ENCODE measurements at regions not wholly inside any gene's neighbourhood (a gene's known extent, or its start where the extent isn't known, plus 50 kb on each side); places are given as distances from the start of the nearest gene placed in this dataset.

DNA sequence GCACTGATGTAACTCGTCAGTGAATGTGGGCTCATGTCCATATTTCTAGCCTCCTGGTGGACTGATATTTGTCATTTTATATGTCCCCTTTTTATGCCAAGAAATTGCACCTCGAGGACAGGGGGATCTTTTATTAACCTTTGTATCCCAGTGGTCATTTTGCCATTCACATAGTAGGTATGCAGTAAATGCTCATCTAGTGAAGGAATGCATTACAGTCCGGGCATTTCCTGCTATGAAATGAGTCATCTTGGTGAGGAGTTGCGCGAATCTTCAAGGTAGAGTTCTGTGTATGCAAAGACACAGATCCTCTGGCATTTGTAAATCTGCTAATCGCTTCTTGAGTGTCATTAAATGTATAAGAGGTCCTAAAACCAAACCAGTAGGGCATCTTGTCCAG is 755.5 kb upstream of the ADAMTS16 start:
- DNase-seq (ENCODE audit: low spot score), result no peak

DNA sequence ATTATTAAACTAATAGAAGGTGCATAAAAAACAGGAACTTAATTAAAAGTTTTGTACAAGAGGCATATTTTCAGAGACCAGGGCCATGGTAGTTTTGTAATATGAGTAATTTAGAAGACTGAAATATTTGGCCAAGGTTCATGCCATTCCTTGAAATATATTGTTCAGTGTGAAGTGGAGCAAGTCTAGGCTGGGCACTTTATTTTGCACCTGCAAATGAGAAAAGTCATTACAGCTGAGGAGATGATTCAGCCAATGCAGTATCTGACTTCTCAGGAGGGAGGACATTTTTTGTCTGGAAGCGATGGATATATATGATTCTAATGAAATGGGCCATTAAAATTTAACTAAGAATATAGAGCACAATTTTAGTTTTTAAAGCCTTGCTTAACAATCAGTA is 754.0 kb upstream of the ADAMTS16 start:
- no peak for DNase-seq (ENCODE audit: low spot score)

DNA sequence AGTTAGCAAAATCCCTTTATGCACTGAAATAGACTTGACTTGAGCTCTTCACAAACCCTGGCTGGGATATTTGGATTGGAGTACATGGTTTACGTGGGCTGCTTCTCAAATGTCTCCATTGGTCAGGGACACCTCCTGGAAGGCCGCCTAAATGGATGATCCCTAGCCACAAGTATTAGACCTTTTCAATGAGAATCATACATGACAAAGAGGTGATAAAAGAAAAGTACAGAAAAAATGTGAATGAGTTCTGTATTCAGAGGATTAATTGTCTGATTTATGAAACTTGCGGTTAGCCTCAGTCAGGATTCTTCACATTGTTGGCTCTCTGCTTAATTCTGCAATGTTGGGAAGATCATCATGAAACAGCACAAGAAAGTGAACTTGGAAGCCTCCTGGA is 752.8 kb upstream of the ADAMTS16 start:
- no peak for DNase-seq (ENCODE audit: low spot score)

GRCh38 chr5:4395752-4396151 is 744.4 kb upstream of the ADAMTS16 start:
- DNase-seq (ENCODE audit: low spot score), result no peak

GRCh38 chr5:4405614-4406219 is 734.4 kb upstream of the ADAMTS16 start:
- no peak for DNase-seq (ENCODE audit: low spot score)

- no peak for DNase-seq (ENCODE audit: low spot score)
Observed at GRCh38 chr5:4410151-4410550, 730.0 kb upstream of the ADAMTS16 start.

- no peak for DNase-seq (ENCODE audit: low spot score)
Observed at GRCh38 chr5:4411664-4412063, 728.5 kb upstream of the ADAMTS16 start.

DNA sequence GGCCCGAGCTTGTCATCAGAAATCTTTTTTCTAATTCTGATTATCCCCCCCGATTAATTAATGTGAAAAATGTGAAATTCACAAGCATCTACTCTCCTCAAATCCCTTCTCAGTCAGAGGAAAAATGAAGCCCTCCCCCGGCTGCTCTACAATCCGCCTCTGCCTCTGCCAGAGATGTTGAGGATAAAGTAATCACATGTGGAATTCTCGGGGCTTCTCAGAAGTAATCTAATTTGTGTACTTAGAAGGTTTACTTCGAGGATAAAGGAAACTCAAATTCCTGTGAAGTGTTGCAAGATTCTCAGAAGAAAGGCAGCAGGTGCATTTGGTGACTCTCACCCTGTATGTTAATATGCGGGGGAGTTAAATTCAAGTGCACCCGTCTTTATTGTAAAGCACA is 726.1 kb upstream of the ADAMTS16 start:
- DNase-seq (ENCODE audit: low spot score), result no peak

GRCh38 chr5:4418084-4418483 is 722.0 kb upstream of the ADAMTS16 start:
- DNase-seq (ENCODE audit: low spot score), result no peak

- DNase-seq (ENCODE audit: low spot score), result no peak
Observed at GRCh38 chr5:4419281-4419680, 720.8 kb upstream of the ADAMTS16 start.

GRCh38 chr5:4420177-4420576 is 720.0 kb upstream of the ADAMTS16 start:
- no peak for DNase-seq (ENCODE audit: low spot score)

GRCh38 chr5:4420681-4421080 is 719.4 kb upstream of the ADAMTS16 start:
- DNase-seq (ENCODE audit: low spot score), result no peak

- no peak for DNase-seq (ENCODE audit: low spot score)
Observed at GRCh38 chr5:4422247-4422646, 717.9 kb upstream of the ADAMTS16 start.

- no peak for DNase-seq (ENCODE audit: low spot score)
Observed at GRCh38 chr5:4424895-4425294, 715.2 kb upstream of the ADAMTS16 start.

DNA sequence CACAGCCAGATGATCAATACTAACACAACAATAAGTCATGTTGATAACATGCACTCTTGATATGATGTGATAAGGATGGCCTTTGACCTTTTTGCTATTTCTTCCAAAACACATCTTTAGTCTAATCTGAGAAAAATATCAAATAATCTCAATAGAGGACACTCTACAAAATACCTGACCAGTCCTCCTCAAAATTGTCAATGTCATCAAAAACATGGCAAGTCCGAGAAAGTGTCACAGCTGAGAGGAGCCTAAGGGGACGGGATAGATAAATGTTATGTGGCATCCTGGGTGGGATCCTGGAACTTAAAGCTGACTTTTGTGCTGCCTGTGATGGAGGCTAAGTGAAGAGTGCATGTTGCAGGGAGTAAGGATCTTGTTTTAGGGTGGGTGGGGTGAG is 699.6 kb upstream of the ADAMTS16 start:
- no peak for DNase-seq (ENCODE audit: low spot score)

- no peak for DNase-seq (ENCODE audit: low spot score)
Observed at GRCh38 chr5:4442221-4442620, 697.9 kb upstream of the ADAMTS16 start.

DNA sequence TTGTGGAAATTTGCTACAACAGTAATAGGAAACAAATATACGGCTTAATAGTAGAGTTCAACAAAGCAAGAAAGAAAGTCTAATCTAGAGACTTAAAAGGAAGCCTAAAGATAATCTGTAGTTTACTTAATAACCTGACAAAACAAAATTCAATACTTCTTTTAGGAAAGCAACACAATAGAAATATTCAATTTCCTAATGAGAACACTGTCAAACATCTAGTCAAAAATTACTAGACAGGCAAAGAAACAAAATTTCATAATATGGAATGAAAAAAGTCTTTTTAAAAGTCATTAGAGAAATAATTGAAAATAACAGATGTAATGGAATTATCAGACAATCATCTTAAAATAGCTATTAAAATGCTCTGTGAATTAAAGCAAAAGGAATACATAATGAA is 692.5 kb upstream of the ADAMTS16 start:
- no peak for DNase-seq (ENCODE audit: low spot score)

- no peak for DNase-seq (ENCODE audit: low spot score)
Observed at GRCh38 chr5:4453655-4454054, 686.5 kb upstream of the ADAMTS16 start.

DNA sequence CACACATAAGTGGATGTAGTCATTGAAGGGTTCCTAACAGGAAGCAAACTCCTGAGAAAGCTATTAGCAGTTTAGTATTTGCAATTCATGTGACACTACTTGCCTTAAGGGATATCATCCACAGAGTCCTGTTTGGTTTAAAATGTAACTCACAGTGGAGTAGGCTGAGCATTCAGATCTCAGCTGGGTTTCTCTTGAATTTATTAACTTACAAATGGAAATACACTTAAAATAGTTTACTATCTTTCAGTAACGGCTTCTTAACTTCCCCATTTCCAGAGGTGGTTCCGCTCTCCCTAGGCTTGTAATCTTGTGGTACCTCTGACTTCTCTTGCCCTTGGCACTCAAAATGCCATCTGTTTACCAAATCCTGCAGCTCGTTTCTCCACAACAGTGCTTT is 660.7 kb upstream of the ADAMTS16 start:
- no peak for DNase-seq (ENCODE audit: low spot score)

GRCh38 chr5:4480528-4481349 is 659.4 kb upstream of the ADAMTS16 start:
- no peak for DNase-seq (ENCODE audit: low spot score)

DNA sequence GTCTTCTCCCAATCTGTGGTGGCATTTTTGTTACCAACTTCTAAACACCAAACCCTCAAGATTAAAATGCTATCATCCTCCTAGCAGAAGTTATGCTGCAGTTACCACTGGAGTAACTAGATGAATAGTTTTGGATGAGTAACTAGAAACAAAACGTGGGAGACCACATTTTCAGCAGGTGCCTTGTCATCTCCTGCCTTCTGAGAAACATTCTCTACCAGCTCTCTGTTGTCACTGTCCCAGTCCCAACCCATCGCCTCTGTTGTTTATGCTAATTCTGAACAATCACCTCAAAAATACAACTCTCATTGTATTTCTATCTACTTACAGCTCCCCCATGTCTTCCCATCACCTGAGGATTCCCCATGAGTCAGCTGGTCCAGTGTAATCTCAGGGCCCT is 652.5 kb upstream of the ADAMTS16 start:
- no peak for DNase-seq (ENCODE audit: low spot score)

DNA sequence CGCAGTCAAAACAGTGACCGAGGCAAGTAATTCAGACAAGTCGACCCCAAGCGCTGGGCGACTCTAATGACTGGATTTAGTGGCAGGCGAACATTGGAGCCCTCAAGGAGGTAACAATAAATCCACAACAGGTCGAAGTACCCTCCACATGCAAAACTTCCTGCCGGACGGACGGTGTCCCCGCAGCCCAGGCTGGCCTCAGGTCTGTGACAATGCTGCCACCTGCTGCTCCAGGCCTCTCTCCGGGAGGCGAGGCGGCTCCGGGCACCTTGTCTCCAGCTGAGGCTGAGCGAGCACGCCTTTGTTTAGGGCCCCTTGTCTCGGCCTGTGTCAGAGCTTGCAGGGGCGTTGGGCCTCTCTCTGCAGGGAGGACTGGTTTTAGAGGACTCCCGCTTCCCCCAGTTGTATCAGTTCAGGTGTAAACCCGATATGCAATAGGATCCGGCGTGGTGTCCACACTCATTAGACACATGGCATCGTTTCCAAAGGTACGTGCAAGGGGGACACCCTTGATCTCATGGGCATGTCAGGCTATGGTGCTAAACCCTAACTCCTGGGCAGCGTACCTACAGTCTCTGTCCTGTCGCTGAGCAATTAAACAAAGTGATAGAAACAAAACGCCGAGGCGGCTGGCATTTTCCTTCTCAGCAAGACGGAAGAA is 628.0 kb upstream of the ADAMTS16 start:
- DNase-seq (ENCODE audit: low spot score), result peak; percentile 8

GRCh38 chr5:4513381-4513780 is 626.7 kb upstream of the ADAMTS16 start:
- DNase-seq (ENCODE audit: low spot score), result no peak

Data from A172 (cell line).